ENCODE measurements at regions not wholly inside any gene's neighbourhood (a gene's known extent, or its start where the extent isn't known, plus 50 kb on each side); places are given as distances from the start of the nearest gene placed in this dataset.

GRCh38 chr3:18730491-18730890, 305.4 kb upstream of the SATB1 start:
- Mint-ChIP-seq H3K27ac (no peak overlapping the region), H3K27me3 (no peaks in the 10 kb centered on the region), H3K36me3 (ENCODE audit: low read depth) (no peaks in the 10 kb centered on the region), H3K4me1 (ENCODE audit: low read depth) (peaks cover 66% of the 10 kb centered on the region), H3K9me3 (peaks cover under 1% of the 10 kb centered on the region), H3K4me3 (no peak overlapping the region)
- intact Hi-C loops (cut with DNase I, micrococcal nuclease), result no loop called here
- ChIA-PET POLR2A (interaction anchor here (0.9 kb wide), 1 partner anchor 14 kb away, joined by 3 read pairs; no protein-coding TSS in a partner anchor), CTCF (interaction anchor here (1.1 kb wide), 1 partner anchor 368 kb away, joined by 3 read pairs; no protein-coding TSS in a partner anchor)
- Histone ChIP-seq H3K4me3 (ENCODE audit: low read length) (no peak overlapping the region), H3K27me3 (ENCODE audit: control insufficient read depth in 1 of 2, insufficient read depth in 2 of 2, low read length in 2 of 2) (no peaks in the 10 kb centered on the region), H3K36me3 (ENCODE audit: insufficient read depth, low read length) (no peaks in the 10 kb centered on the region), H3K4me1 (ENCODE audit: insufficient read depth, low read length) (peaks cover 32% of the 10 kb centered on the region), H3K27ac (ENCODE audit: low read depth in 1 of 2, low read length in 2 of 2) (no peak overlapping the region), H3K9me3 (ENCODE audit: control insufficient read depth in 1 of 2, insufficient read depth in 1 of 2, low read length in 2 of 2) (no peaks in the 10 kb centered on the region)
- no peak for TF ChIP-seq CTCF (IDR thresholded peaks at IDR 0.05)
- ATAC-seq (ENCODE audit: poor library complexity) (no peak), DNase-seq (no peak)

GRCh38 chr3:18729671-18730070, 304.5 kb upstream of the SATB1 start:
- H3K27me3 Mint-ChIP-seq, result no peaks in the 10 kb centered on the region
- peaks cover 65% of the 10 kb centered on the region for H3K4me1 Mint-ChIP-seq (ENCODE audit: low read depth)
- no peaks in the 10 kb centered on the region for H3K36me3 Mint-ChIP-seq (ENCODE audit: low read depth)
- no peak overlapping the region for H3K27ac ChIP-seq (ENCODE audit: low read depth in 1 of 2, low read length in 2 of 2)
- no peaks in the 10 kb centered on the region for H3K9me3 ChIP-seq (ENCODE audit: control insufficient read depth in 1 of 2, insufficient read depth in 1 of 2, low read length in 2 of 2)
- no peaks in the 10 kb centered on the region for H3K36me3 ChIP-seq (ENCODE audit: insufficient read depth, low read length)
- intact Hi-C loops (cut with DNase I, micrococcal nuclease), result loop anchor here in 1 of 2 experiments (5.0 kb wide), 1 partner anchor 52 kb away; no protein-coding TSS in a partner anchor
- no peaks in the 10 kb centered on the region for H3K27me3 ChIP-seq (ENCODE audit: control insufficient read depth in 1 of 2, insufficient read depth in 2 of 2, low read length in 2 of 2)
- no peak for TF ChIP-seq CTCF (IDR thresholded peaks at IDR 0.05)
- POLR2A ChIA-PET, result interaction anchor here (0.9 kb wide), 1 partner anchor 15 kb away, joined by 3 read pairs; no protein-coding TSS in a partner anchor
- peak overlapping the region; percentile 40 for H3K27ac Mint-ChIP-seq
- H3K4me1 ChIP-seq (ENCODE audit: insufficient read depth, low read length), result peaks cover 35% of the 10 kb centered on the region
- no peak for DNase-seq
- no peak overlapping the region for H3K4me3 Mint-ChIP-seq
- no peak overlapping the region for H3K4me3 ChIP-seq (ENCODE audit: low read length)
- no peak for ATAC-seq (ENCODE audit: poor library complexity)
- no peaks in the 10 kb centered on the region for H3K9me3 Mint-ChIP-seq
- CTCF ChIA-PET, result interaction anchor here (1.1 to 1.2 kb wide), 2 partner anchors 14 to 367 kb away, joined by 3 read pairs; no protein-coding TSS in a partner anchor

GRCh38 chr3:18725668-18726407, 300.7 kb upstream of the SATB1 start:
- H3K36me3 ChIP-seq (ENCODE audit: insufficient read depth, low read length), result no peaks in the 10 kb centered on the region
- ATAC-seq (ENCODE audit: poor library complexity) (peak; percentile 84), DNase-seq (peak in 6 of 14 experiments; percentile 16 to 82 (median 54))
- intact Hi-C loops (cut with DNase I, micrococcal nuclease), result loop anchor here in 1 of 2 experiments (1.0 to 5.0 kb wide), 3 partner anchors 13 to 49 kb away; no protein-coding TSS in a partner anchor
- Mint-ChIP-seq H3K36me3 (ENCODE audit: low read depth) (peaks cover 2% of the 10 kb centered on the region), H3K9me3 (no peaks in the 10 kb centered on the region), H3K27ac (peak overlapping the region; percentile 87), H3K27me3 (no peaks in the 10 kb centered on the region), H3K4me3 (peak overlapping the region; percentile 64), H3K4me1 (ENCODE audit: low read depth) (peaks cover 74% of the 10 kb centered on the region)
- no peaks in the 10 kb centered on the region for H3K27me3 ChIP-seq (ENCODE audit: control insufficient read depth in 1 of 2, insufficient read depth in 2 of 2, low read length in 2 of 2)
- H3K4me1 ChIP-seq (ENCODE audit: insufficient read depth, low read length), result peaks cover 55% of the 10 kb centered on the region
- H3K9me3 ChIP-seq (ENCODE audit: control insufficient read depth in 1 of 2, insufficient read depth in 1 of 2, low read length in 2 of 2), result no peaks in the 10 kb centered on the region
- H3K4me3 ChIP-seq (ENCODE audit: low read length), result peak overlapping the region; percentile 26
- ChIA-PET CTCF (interaction anchor here (1.7 kb wide), 1 partner anchor 9 kb away, joined by 6 read pairs; no protein-coding TSS in a partner anchor), POLR2A (interaction anchor here (0.7 to 4.7 kb wide), 21 partner anchors 10 to 305 kb away, joined by 3 to 71 read pairs (median 6); no protein-coding TSS in a partner anchor)
- H3K27ac ChIP-seq (ENCODE audit: low read depth in 1 of 2, low read length in 2 of 2), result peak overlapping the region; percentile 69 to 83
- TF ChIP-seq CTCF (IDR thresholded peaks at IDR 0.05), result no peak

Data from CD4-positive, alpha-beta T cell (primary cell).